CD4-positive, alpha-beta T cell (primary cell): ENCODE measurements at regions not wholly inside any gene's neighbourhood (a gene's known extent, or its start where the extent isn't known, plus 50 kb on each side); places are given as distances from the start of the nearest gene placed in this dataset.
"Not testable (repeated sequence)": the region's sequence is repeated elsewhere in the genome, so short reads cannot be mapped to it uniquely, and the experiment has no call there.

Experiments used
- ATAC-seq: fragments of 200-7000 bp; cut with Tn5 transposase; one replicate; pipeline ENCODE4 v1.10.0; 2022; ENCODE audit warnings: mild to moderate bottlenecking; ENCODE audit not compliant: poor library complexity
- CTCF ChIA-PET: fragments of 350-600 bp; sonication (Branson Sonifier 250); formaldehyde crosslinking; loops from one replicate; lab custom pipeline; 2021; ENCODE audit warnings: antibody characterized with exemption, inconsistent platforms; lab: Charles Lee
- POLR2A ChIA-PET: fragments of 350-600 bp; sonication (Branson Sonifier 250); formaldehyde crosslinking; loops from one replicate; lab custom pipeline; 2021; ENCODE audit warnings: antibody characterized with exemption, inconsistent platforms; lab: Charles Lee
- DNase-seq, 14 experiments: peaks; one replicate each; pipeline ENCODE4 v3.0.0-alpha.2; 2013 to 2020; ENCODE audit warnings: mixed read lengths in 2 of 14
- H3K27ac ChIP-seq, 2 donors: one replicate each; pipeline versions ENCODE4 v1.5.1 to v1.7.0; 2013; ENCODE audit warnings: low read length in 2 of 2, low read depth in 1 of 2, mild to moderate bottlenecking in 1 of 2
- H3K27me3 ChIP-seq, 2 experiments: 1 replicate in 1 of 2; 2 replicates in 1 of 2; pipeline versions ENCODE4 v1.6.1 to v1.7.0; 2013; ENCODE audit warnings: low read length in 2 of 2, control low read depth in 1 of 2, mild to moderate bottlenecking in 1 of 2, moderate library complexity in 1 of 2; ENCODE audit not compliant: insufficient read depth in 2 of 2, control insufficient read depth in 1 of 2
- H3K36me3 ChIP-seq: one replicate; pipeline ENCODE4 v1.6.1; 2013; ENCODE audit warnings: low read length, control low read depth; ENCODE audit not compliant: insufficient read depth
- H3K4me1 ChIP-seq: one replicate; pipeline ENCODE4 v1.6.1; 2013; ENCODE audit warnings: low read length, control low read depth; ENCODE audit not compliant: insufficient read depth
- H3K4me3 ChIP-seq: one replicate; pipeline ENCODE4 v1.5.1; 2013; ENCODE audit warnings: mild to moderate bottlenecking, low read length, moderate library complexity
- H3K9me3 ChIP-seq, 2 experiments: 1 replicate in 1 of 2; 2 replicates in 1 of 2; pipeline versions ENCODE4 v1.6.1 to v1.7.0; 2013; ENCODE audit warnings: low read length in 2 of 2, mild to moderate bottlenecking in 2 of 2, control low read depth in 1 of 2, moderate library complexity in 1 of 2; ENCODE audit not compliant: control insufficient read depth in 1 of 2, insufficient read depth in 1 of 2
- H3K27ac Mint-ChIP-seq: one replicate; pipeline ENCODE4 v1.8.0; 2020; ENCODE audit warnings: mixed read lengths
- H3K27me3 Mint-ChIP-seq: one replicate; pipeline ENCODE4 v1.8.0; 2021; ENCODE audit warnings: mixed read lengths
- H3K36me3 Mint-ChIP-seq: one replicate; pipeline ENCODE4 v1.8.0; 2021; ENCODE audit warnings: low read depth, mixed read lengths
- H3K4me1 Mint-ChIP-seq: one replicate; pipeline ENCODE4 v1.8.0; 2021; ENCODE audit warnings: low read depth, mixed read lengths
- H3K4me3 Mint-ChIP-seq: one replicate; pipeline ENCODE4 v1.8.0; 2020; ENCODE audit warnings: mild to moderate bottlenecking, mixed read lengths
- H3K9me3 Mint-ChIP-seq: one replicate; pipeline ENCODE4 v1.8.0; 2020; ENCODE audit warnings: mixed read lengths
- intact Hi-C, 2 experiments: fragments of 100-400 bp; cut with DNase I in 1 of 2; cut with micrococcal nuclease in 1 of 2; formaldehyde crosslinking; loops; one replicate each; pipeline versions ENCODE4 v1.15.1 to v1.9.0; 2023 to 2025; cut with DNase I, micrococcal nuclease
- TF ChIP-seq, protein P1 (sequence below): fragments of 200-600 bp; IDR thresholded peaks from one replicate; pipeline ENCODE4 v1.8.0; 2022; ENCODE audit warnings: antibody characterized with exemption, mild to moderate bottlenecking

DNA sequence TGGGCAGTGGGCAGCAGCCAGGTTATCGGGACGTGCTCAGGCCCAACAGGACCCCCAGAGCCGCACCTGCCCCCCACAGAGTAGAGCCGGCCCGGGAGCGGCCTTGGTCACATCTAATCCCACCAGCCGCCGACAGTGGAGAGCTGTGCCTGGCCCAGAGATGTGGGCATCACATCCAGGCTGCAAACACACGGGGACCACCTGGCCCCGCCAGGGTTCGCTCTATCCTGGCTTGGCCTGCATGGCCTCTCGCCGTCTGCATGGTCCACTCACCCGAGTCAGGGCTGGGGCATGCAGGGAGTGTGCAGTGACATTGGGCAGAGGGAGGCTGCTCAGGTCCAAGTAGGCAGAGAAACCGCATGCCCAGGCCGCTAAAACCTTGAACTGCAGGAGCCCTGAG, 144.9 kb downstream of the IGLL1 start:
- DNase-seq, ATAC-seq, H3K4me3 Mint-ChIP-seq, POLR2A ChIA-PET, H3K36me3 ChIP-seq, H3K27ac ChIP-seq, H3K27me3 ChIP-seq, H3K9me3 ChIP-seq, intact Hi-C loops, H3K9me3 Mint-ChIP-seq, H3K27ac Mint-ChIP-seq, H3K4me1 ChIP-seq, CTCF ChIA-PET, H3K4me3 ChIP-seq: not testable (repeated sequence)
- Mint-ChIP-seq H3K4me1 (peaks cover 12% of the 10 kb centered on the region), H3K36me3 (peaks cover 16% of the 10 kb centered on the region), H3K27me3 (peaks cover 10% of the 10 kb centered on the region)

DNA sequence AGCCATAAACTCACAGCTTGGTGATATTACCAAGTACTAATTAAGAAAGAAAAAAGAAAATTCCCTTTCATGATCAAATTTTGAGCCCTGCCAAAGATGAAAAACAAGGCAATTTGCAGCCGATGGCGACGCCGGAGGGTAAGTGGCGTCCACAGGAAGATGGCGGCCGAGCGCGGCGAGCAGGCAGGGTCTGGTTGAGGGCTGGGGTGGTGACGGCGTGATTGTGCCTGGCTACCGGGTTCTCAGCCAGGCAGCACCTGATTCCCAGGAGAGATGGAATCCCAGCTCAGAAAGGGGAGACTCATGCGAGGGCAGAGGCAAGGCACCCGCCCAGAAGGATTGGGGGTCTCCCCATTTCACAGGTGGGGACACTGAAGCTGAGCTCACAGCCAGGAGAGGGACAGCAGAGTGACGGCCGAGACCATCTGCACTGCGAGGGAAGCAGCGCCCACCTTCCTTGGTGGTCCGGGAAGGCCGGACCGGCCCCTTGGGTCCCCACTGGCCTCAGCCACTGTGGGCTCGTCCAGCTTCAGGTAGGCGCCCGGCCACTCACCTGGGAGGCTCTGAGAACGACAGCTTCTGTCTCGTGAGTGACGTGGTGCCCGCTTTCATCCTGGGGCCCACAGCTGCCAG, 145.8 kb downstream of the IGLL1 start:
- H3K27ac Mint-ChIP-seq, H3K27me3 ChIP-seq, H3K27ac ChIP-seq, H3K9me3 Mint-ChIP-seq, POLR2A ChIA-PET, H3K4me3 ChIP-seq, H3K9me3 ChIP-seq, H3K4me3 Mint-ChIP-seq, intact Hi-C loops, ATAC-seq, DNase-seq, H3K36me3 ChIP-seq, CTCF ChIA-PET, H3K4me1 ChIP-seq: not testable (repeated sequence)
- Mint-ChIP-seq H3K36me3 (peaks cover 24% of the 10 kb centered on the region), H3K4me1 (peaks cover 12% of the 10 kb centered on the region), H3K27me3 (peaks cover 10% of the 10 kb centered on the region)

DNA sequence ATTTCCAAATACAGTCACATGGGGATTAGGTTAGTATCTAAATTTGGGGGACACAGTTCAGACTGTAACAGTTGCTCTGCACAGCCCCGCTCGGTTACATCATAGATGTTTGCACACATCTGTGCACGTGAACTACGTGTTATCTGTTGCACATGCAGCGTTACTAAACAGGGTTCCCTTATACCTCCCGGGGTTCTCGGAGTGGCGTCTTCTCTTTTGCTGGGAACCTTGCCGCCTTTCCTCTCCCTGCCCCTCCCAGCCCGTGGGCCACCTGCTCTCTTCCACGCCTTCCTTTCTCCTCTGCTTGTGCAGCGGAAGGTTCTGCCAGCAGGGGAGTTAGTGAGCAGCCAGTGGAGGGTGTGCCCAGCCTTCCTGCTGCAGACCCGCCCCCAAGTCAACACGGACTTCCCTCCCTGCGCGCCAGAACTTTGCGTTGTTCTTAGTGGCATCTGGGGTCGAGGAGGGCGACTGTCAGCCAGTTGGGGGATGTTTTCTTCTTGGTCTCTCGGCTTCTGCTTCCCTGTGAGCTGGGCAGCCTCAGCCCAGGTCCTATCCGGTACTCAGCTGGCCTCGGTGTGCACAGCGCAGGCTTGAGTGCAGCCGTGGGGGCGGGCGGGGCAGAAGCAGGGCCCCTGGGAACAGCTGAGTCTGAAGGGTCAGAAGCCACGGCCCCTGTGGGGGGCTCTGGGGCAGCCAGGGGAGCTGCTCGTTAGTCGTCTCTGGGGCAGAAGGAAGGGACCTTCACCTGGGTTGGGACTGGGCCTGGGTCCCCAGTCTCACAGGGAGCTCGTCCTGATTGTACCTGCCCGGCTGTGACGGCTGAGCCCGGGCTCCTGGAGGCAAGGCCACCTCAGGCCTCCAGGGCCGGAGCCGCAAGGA, 146.7 kb downstream of the IGLL1 start:
- H3K9me3 Mint-ChIP-seq, POLR2A ChIA-PET, H3K27ac ChIP-seq, intact Hi-C loops, H3K4me1 ChIP-seq, CTCF ChIA-PET, H3K36me3 ChIP-seq, H3K27ac Mint-ChIP-seq, H3K9me3 ChIP-seq, H3K27me3 Mint-ChIP-seq, H3K27me3 ChIP-seq: not testable (repeated sequence)
- ATAC-seq, result peak; percentile 100
- Mint-ChIP-seq H3K4me1 (peaks cover 12% of the 10 kb centered on the region), H3K4me3 (peak overlapping the region; percentile 59), H3K36me3 (peaks cover 25% of the 10 kb centered on the region)
- peak; percentile 9 to 55 (median 38) for DNase-seq
- TF ChIP-seq, protein P1, sequence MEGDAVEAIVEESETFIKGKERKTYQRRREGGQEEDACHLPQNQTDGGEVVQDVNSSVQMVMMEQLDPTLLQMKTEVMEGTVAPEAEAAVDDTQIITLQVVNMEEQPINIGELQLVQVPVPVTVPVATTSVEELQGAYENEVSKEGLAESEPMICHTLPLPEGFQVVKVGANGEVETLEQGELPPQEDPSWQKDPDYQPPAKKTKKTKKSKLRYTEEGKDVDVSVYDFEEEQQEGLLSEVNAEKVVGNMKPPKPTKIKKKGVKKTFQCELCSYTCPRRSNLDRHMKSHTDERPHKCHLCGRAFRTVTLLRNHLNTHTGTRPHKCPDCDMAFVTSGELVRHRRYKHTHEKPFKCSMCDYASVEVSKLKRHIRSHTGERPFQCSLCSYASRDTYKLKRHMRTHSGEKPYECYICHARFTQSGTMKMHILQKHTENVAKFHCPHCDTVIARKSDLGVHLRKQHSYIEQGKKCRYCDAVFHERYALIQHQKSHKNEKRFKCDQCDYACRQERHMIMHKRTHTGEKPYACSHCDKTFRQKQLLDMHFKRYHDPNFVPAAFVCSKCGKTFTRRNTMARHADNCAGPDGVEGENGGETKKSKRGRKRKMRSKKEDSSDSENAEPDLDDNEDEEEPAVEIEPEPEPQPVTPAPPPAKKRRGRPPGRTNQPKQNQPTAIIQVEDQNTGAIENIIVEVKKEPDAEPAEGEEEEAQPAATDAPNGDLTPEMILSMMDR, result peak; percentile 32
- peak overlapping the region; percentile 28 for H3K4me3 ChIP-seq

DNA sequence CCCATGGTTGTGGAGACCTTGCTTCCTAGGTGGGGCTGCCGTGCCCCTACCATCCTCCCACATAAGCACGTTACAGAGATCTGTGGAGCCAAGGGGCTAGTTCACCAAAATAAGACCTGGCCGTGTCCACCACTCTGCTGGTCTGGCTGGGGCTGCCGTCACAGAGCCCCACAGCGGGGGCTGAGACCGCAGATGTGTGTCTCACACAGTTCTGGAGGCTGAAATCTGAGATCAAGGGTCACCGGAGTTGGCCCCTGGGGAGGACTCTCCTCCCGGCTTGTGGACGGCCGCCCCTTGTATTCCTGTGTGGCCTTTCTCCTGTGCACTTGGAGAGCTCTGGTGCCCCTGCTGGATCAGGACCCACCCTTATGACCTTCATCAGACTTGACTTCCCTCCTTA, 147.4 kb downstream of the IGLL1 start:
- Mint-ChIP-seq H3K4me3 (peak overlapping the region; percentile 59), H3K36me3 (peaks cover 25% of the 10 kb centered on the region), H3K4me1 (peaks cover 12% of the 10 kb centered on the region)
- H3K9me3 Mint-ChIP-seq, DNase-seq, POLR2A ChIA-PET, H3K27ac Mint-ChIP-seq, ATAC-seq, intact Hi-C loops, H3K9me3 ChIP-seq, H3K4me3 ChIP-seq, CTCF ChIA-PET, H3K27me3 ChIP-seq, H3K36me3 ChIP-seq, H3K27ac ChIP-seq, H3K27me3 Mint-ChIP-seq, H3K4me1 ChIP-seq: not testable (repeated sequence)
